ENCODE measurements at regions not wholly inside any gene's neighbourhood (a gene's known extent, or its start where the extent isn't known, plus 50 kb on each side); places are given as distances from the start of the nearest gene placed in this dataset.

- no peak for TF ChIP-seq ZFX (IDR thresholded peaks at IDR 0.05)
- TF ChIP-seq CTCF (conservative IDR thresholded peaks at IDR 0.05): no peak
Measured at GRCh38 chr6:23111984-23112383, 542.6 kb downstream of the HDGFL1 start.
